ENCODE measurements at regions not wholly inside any gene's neighbourhood (a gene's known extent, or its start where the extent isn't known, plus 50 kb on each side); places are given as distances from the start of the nearest gene placed in this dataset.

DNA sequence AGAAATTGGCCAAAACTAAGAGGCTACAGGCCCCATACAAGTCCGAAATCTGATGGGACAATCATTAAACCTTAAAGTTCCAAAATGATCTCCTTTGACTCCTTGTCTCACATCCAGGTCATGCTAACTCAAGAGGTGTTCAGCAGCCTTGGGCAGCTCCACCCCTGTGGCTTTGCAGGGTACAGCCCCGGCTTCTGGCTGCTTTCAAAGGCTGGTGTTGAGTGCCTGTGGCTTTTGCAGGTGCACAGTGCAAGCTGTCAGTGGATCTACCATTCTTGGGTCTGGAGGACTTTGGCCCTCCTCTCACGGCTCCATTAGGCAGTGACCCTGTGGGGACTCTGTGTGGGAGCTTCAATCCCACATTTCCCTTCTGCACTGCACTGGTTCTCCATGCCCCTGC lies 329.1 kb upstream of the MAD2L1 start:
- H3K9me3 ChIP-seq (ENCODE audit: insufficient read depth, low read depth, low read length) = no peaks in the 10 kb centered on the region; the same call in 1 of the 2 replicates
- no peak overlapping the region for H3K9ac ChIP-seq (ENCODE audit: low read depth, low read length, poor library complexity, severe bottlenecking)
- no peak overlapping the region for H2AFZ ChIP-seq (ENCODE audit: low read length)
- H4K20me1 ChIP-seq (ENCODE audit: insufficient read depth, low read length, poor library complexity, severe bottlenecking) = no peaks in the 10 kb centered on the region
- no peaks in the 10 kb centered on the region for H3K9me2 ChIP-seq (replicated peaks; ENCODE audit: low read depth, low read length)
- no peak overlapping the region for H3K4me2 ChIP-seq (ENCODE audit: low read depth, low read length, poor library complexity, severe bottlenecking)
- no peaks in the 10 kb centered on the region for H3F3A ChIP-seq (ENCODE audit: low read depth)
- H3K4me1 ChIP-seq (ENCODE audit: insufficient read depth, low read length, poor library complexity, severe bottlenecking) = no peaks in the 10 kb centered on the region
- TF ChIP-seq, protein P1, sequence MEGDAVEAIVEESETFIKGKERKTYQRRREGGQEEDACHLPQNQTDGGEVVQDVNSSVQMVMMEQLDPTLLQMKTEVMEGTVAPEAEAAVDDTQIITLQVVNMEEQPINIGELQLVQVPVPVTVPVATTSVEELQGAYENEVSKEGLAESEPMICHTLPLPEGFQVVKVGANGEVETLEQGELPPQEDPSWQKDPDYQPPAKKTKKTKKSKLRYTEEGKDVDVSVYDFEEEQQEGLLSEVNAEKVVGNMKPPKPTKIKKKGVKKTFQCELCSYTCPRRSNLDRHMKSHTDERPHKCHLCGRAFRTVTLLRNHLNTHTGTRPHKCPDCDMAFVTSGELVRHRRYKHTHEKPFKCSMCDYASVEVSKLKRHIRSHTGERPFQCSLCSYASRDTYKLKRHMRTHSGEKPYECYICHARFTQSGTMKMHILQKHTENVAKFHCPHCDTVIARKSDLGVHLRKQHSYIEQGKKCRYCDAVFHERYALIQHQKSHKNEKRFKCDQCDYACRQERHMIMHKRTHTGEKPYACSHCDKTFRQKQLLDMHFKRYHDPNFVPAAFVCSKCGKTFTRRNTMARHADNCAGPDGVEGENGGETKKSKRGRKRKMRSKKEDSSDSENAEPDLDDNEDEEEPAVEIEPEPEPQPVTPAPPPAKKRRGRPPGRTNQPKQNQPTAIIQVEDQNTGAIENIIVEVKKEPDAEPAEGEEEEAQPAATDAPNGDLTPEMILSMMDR (conservative IDR thresholded peaks at IDR 0.05; ENCODE audit: low read length) = no peak
- no peak for TF ChIP-seq EZH2phosphoT487 (IDR thresholded peaks at IDR 0.05; ENCODE audit: borderline replicate concordance)
- H3K36me3 ChIP-seq (ENCODE audit: insufficient read depth, low read length) = no peaks in the 10 kb centered on the region
- no peaks in the 10 kb centered on the region for H3K27me3 ChIP-seq (ENCODE audit: insufficient read depth, low read length, poor library complexity, severe bottlenecking)
- H3K4me3 ChIP-seq (ENCODE audit: low read length, poor library complexity, severe bottlenecking) = no peak overlapping the region
- H3K79me2 ChIP-seq (ENCODE audit: insufficient read depth, low read length) = no peaks in the 10 kb centered on the region

- no peaks in the 10 kb centered on the region for H3K36me3 ChIP-seq (ENCODE audit: insufficient read depth, low read length)
- H3K4me2 ChIP-seq (ENCODE audit: low read depth, low read length, poor library complexity, severe bottlenecking) = no peak overlapping the region
- TF ChIP-seq, protein P1 (conservative IDR thresholded peaks at IDR 0.05; ENCODE audit: low read length) = no peak
- no peak for TF ChIP-seq EZH2phosphoT487 (IDR thresholded peaks at IDR 0.05; ENCODE audit: borderline replicate concordance)
- H3K27me3 ChIP-seq (ENCODE audit: insufficient read depth, low read length, poor library complexity, severe bottlenecking) = no peaks in the 10 kb centered on the region
- no peaks in the 10 kb centered on the region for H3K4me1 ChIP-seq (ENCODE audit: insufficient read depth, low read length, poor library complexity, severe bottlenecking)
- H3K79me2 ChIP-seq (ENCODE audit: insufficient read depth, low read length) = no peaks in the 10 kb centered on the region
- H3K9me3 ChIP-seq (ENCODE audit: insufficient read depth, low read depth, low read length) = no peaks in the 10 kb centered on the region
- no peak overlapping the region for H3K9ac ChIP-seq (ENCODE audit: low read depth, low read length, poor library complexity, severe bottlenecking)
- H4K20me1 ChIP-seq (ENCODE audit: insufficient read depth, low read length, poor library complexity, severe bottlenecking) = no peaks in the 10 kb centered on the region
- no peaks in the 10 kb centered on the region for H3K9me2 ChIP-seq (replicated peaks; ENCODE audit: low read depth, low read length)
- H3K4me3 ChIP-seq (ENCODE audit: low read length, poor library complexity, severe bottlenecking) = no peak overlapping the region
- H3F3A ChIP-seq (ENCODE audit: low read depth) = no peaks in the 10 kb centered on the region
- H2AFZ ChIP-seq (ENCODE audit: low read length) = no peak overlapping the region
These were observed 289.2 kb upstream of the MAD2L1 start for GRCh38 chr4:120355881-120356280.

DNA sequence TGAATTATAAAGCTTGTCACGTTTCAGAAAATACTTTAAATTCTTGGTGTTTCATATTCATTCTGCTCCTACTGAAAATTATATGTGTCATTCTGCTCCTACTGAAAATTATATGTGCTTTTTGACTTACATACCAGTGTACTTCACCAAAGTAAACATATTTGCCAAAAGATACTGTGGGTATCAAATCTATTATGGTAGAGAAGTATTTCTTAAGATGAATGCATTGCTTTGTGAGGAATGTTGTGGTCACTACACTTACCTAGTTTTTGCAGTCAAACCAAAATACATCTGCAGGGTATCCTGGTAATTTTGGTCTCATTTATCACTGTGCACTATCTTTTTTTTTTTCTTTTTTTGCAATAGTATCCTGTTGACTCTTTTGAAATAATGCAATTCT lies 287.7 kb upstream of the MAD2L1 start:
- Histone ChIP-seq H3K79me2 (ENCODE audit: insufficient read depth, low read length) (no peaks in the 10 kb centered on the region), H2AFZ (ENCODE audit: low read length) (no peak overlapping the region), H3K9me3 (ENCODE audit: insufficient read depth, low read depth, low read length) (no peaks in the 10 kb centered on the region), H3K9ac (ENCODE audit: low read depth, low read length, poor library complexity, severe bottlenecking) (no peak overlapping the region), H3K9me2 (replicated peaks; ENCODE audit: low read depth, low read length) (no peaks in the 10 kb centered on the region), H4K20me1 (ENCODE audit: insufficient read depth, low read length, poor library complexity, severe bottlenecking) (no peaks in the 10 kb centered on the region), H3K4me2 (ENCODE audit: low read depth, low read length, poor library complexity, severe bottlenecking) (no peak overlapping the region), H3K4me3 (ENCODE audit: low read length, poor library complexity, severe bottlenecking) (no peak overlapping the region), H3K36me3 (ENCODE audit: insufficient read depth, low read length) (no peaks in the 10 kb centered on the region), H3K27me3 (ENCODE audit: insufficient read depth, low read length, poor library complexity, severe bottlenecking) (no peaks in the 10 kb centered on the region), H3F3A (ENCODE audit: low read depth) (no peaks in the 10 kb centered on the region), H3K4me1 (ENCODE audit: insufficient read depth, low read length, poor library complexity, severe bottlenecking) (no peaks in the 10 kb centered on the region)
- no peak for TF ChIP-seq EZH2phosphoT487 (IDR thresholded peaks at IDR 0.05; ENCODE audit: borderline replicate concordance)
- TF ChIP-seq, protein P1 (conservative IDR thresholded peaks at IDR 0.05; ENCODE audit: low read length) = no peak

Data from Loucy (cell line).